Fibroblast of lung (primary cell): ENCODE measurements at regions not wholly inside any gene's neighbourhood (a gene's known extent, or its start where the extent isn't known, plus 50 kb on each side); places are given as distances from the start of the nearest gene placed in this dataset.

ENCODE experiments used
- DNase-seq, 2 donors: peaks; one replicate each; pipeline versions ENCODE4 v3.0.0 to v3.0.0-alpha.2; 2010; ENCODE audit warnings: low read depth in 2 of 2
- H2AFZ ChIP-seq: 2 replicates; pipeline ENCODE4 v1.5.1; 2012; ENCODE audit warnings: low read length, control low read depth, inconsistent platforms
- H3K27ac ChIP-seq: 2 replicates; pipeline ENCODE4 v1.5.1; 2011; ENCODE audit warnings: low read length, control low read depth; ENCODE audit not compliant: insufficient read depth
- H3K27me3 ChIP-seq: 2 replicates; pipeline ENCODE4 v1.5.1; 2011; ENCODE audit warnings: mild to moderate bottlenecking, low read length; ENCODE audit not compliant: control insufficient read depth, insufficient read depth
- H3K36me3 ChIP-seq: 2 replicates; pipeline ENCODE4 v1.5.1; 2011; ENCODE audit warnings: low read length; ENCODE audit not compliant: control insufficient read depth, insufficient read depth
- H3K4me1 ChIP-seq: 2 replicates; pipeline ENCODE4 v1.5.1; 2011; ENCODE audit warnings: low read length; ENCODE audit not compliant: control insufficient read depth, insufficient read depth; ENCODE audit errors: extremely low read depth
- H3K4me2 ChIP-seq: 2 replicates; pipeline ENCODE4 v1.5.1; 2011; ENCODE audit warnings: low read length, control low read depth; ENCODE audit not compliant: insufficient read depth; ENCODE audit errors: extremely low read depth
- H3K4me3 ChIP-seq, 4 experiments: fragments of 200-600 bp in 1 of 4; sonication (generic) in 1 of 4; replicated peaks in 1 of 4; 2 replicates each; pipeline ENCODE4 v1.5.1; 2011 to 2016; ENCODE audit warnings: low read length in 4 of 4, low read depth in 3 of 4, mild to moderate bottlenecking in 3 of 4, control low read depth in 2 of 4, inconsistent platforms in 1 of 4, mixed read lengths in 1 of 4; ENCODE audit not compliant: insufficient read depth in 1 of 4; ENCODE audit errors: control extremely low read depth in 1 of 4
- H3K79me2 ChIP-seq: 2 replicates; pipeline ENCODE4 v1.5.1; 2012; ENCODE audit warnings: mild to moderate bottlenecking, low read length, inconsistent platforms; ENCODE audit not compliant: control insufficient read depth, insufficient read depth
- H3K9ac ChIP-seq: 2 replicates; pipeline ENCODE4 v1.5.1; 2011; ENCODE audit warnings: mild to moderate bottlenecking, low read length, control low read depth; ENCODE audit not compliant: insufficient read depth
- H3K9me3 ChIP-seq: 2 replicates; pipeline ENCODE4 v1.5.1; 2012; ENCODE audit warnings: low read depth, low read length; ENCODE audit not compliant: control insufficient read depth, insufficient read depth
- H4K20me1 ChIP-seq: 2 replicates; pipeline ENCODE4 v1.5.1; 2011; ENCODE audit warnings: low read length; ENCODE audit not compliant: control insufficient read depth, insufficient read depth; ENCODE audit errors: extremely low read depth
- CTCF ChIP-seq, 2 donors: IDR thresholded peaks in 1 of 2; conservative IDR thresholded peaks in 1 of 2; 1 replicate in 1 of 2; 2 replicates in 1 of 2; pipeline ENCODE4 v1.5.1; 2011 to 2012; ENCODE audit warnings: low read length in 2 of 2, control low read depth in 1 of 2, inconsistent platforms in 1 of 2, low read depth in 1 of 2, mild to moderate bottlenecking in 1 of 2
- EZH2 ChIP-seq: IDR thresholded peaks from 2 replicates; pipeline ENCODE4 v1.5.1; 2012; ENCODE audit warnings: low read length, control low read depth, mild to moderate bottlenecking; ENCODE audit errors: missing control alignments

GRCh38 chr20:40361916-40362315 lies 327.1 kb downstream of the MAFB start:
- no peaks in the 10 kb centered on the region for H3K79me2 ChIP-seq
- no peaks in the 10 kb centered on the region for H3K27me3 ChIP-seq
- no peaks in the 10 kb centered on the region for H3K4me1 ChIP-seq
- H3K27ac ChIP-seq: no peak overlapping the region
- no peaks in the 10 kb centered on the region for H3K9me3 ChIP-seq
- no peaks in the 10 kb centered on the region for H4K20me1 ChIP-seq
- no peak overlapping the region for H3K4me3 ChIP-seq
- DNase-seq: no peak
- H3K4me2 ChIP-seq: no peak overlapping the region
- TF ChIP-seq CTCF (conservative IDR thresholded peaks at IDR 0.05 in 1 of 2, IDR thresholded peaks at IDR 0.05 in 1 of 2; ENCODE audit: low read depth in 1 of 2, low read length in 2 of 2): no peak
- no peak for TF ChIP-seq EZH2
- no peak overlapping the region for H2AFZ ChIP-seq
- H3K36me3 ChIP-seq: no peaks in the 10 kb centered on the region
- no peak overlapping the region for H3K9ac ChIP-seq

GRCh38 chr20:40359131-40359912 lies 329.7 kb downstream of the MAFB start:
- no peak overlapping the region for H3K4me3 ChIP-seq
- no peak overlapping the region for H2AFZ ChIP-seq
- no peaks in the 10 kb centered on the region for H4K20me1 ChIP-seq
- no peak overlapping the region for H3K27ac ChIP-seq
- no peaks in the 10 kb centered on the region for H3K9me3 ChIP-seq
- TF ChIP-seq CTCF (conservative IDR thresholded peaks at IDR 0.05 in 1 of 2, IDR thresholded peaks at IDR 0.05 in 1 of 2; ENCODE audit: low read depth in 1 of 2, low read length in 2 of 2): no peak
- no peak for TF ChIP-seq EZH2
- no peak for DNase-seq
- H3K27me3 ChIP-seq: no peaks in the 10 kb centered on the region
- H3K4me2 ChIP-seq: no peak overlapping the region
- H3K36me3 ChIP-seq: no peaks in the 10 kb centered on the region
- no peaks in the 10 kb centered on the region for H3K79me2 ChIP-seq
- H3K9ac ChIP-seq: no peak overlapping the region
- H3K4me1 ChIP-seq: no peaks in the 10 kb centered on the region

- no peak overlapping the region for H3K9ac ChIP-seq
- H3K4me3 ChIP-seq: no peak overlapping the region
- H3K27ac ChIP-seq: no peak overlapping the region
- no peaks in the 10 kb centered on the region for H3K27me3 ChIP-seq
- H4K20me1 ChIP-seq: no peaks in the 10 kb centered on the region
- no peak overlapping the region for H3K4me2 ChIP-seq
- H3K36me3 ChIP-seq: no peaks in the 10 kb centered on the region
- DNase-seq: no peak
- no peaks in the 10 kb centered on the region for H3K4me1 ChIP-seq
- no peak overlapping the region for H2AFZ ChIP-seq
- TF ChIP-seq CTCF (conservative IDR thresholded peaks at IDR 0.05 in 1 of 2, IDR thresholded peaks at IDR 0.05 in 1 of 2; ENCODE audit: low read depth in 1 of 2, low read length in 2 of 2) (no peak), EZH2 (no peak)
- H3K79me2 ChIP-seq: no peaks in the 10 kb centered on the region
- no peaks in the 10 kb centered on the region for H3K9me3 ChIP-seq
Observed at GRCh38 chr20:40354880-40355279, 334.2 kb downstream of the MAFB start.
